ENCODE measurements at regions not wholly inside any gene's neighbourhood (a gene's known extent, or its start where the extent isn't known, plus 50 kb on each side); places are given as distances from the start of the nearest gene placed in this dataset.
"Not testable (repeated sequence)": the region's sequence is repeated elsewhere in the genome, so short reads cannot be mapped to it uniquely, and the experiment has no call there.

DNA sequence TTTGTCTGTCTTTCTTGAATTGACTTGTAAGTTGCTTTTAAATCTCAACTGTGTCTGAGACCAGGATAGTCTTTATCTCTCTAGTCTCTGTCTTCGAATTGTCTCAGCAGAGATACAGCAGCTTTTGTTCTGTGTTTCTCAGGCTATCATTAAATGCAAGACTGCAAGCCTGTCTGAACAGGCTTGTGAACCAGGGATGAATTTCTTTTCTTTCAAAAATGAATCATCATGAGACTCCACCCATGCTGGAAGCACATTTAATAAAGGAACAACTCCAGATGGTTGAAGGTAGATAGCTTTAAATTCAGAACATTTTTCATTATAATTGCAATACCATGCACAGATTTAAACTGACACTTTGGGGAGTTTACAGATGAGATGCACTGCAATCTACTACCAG lies 155.9 kb downstream of the SEC23IP start:
- no peak for DNase-seq (ENCODE audit: low read depth)

DNA sequence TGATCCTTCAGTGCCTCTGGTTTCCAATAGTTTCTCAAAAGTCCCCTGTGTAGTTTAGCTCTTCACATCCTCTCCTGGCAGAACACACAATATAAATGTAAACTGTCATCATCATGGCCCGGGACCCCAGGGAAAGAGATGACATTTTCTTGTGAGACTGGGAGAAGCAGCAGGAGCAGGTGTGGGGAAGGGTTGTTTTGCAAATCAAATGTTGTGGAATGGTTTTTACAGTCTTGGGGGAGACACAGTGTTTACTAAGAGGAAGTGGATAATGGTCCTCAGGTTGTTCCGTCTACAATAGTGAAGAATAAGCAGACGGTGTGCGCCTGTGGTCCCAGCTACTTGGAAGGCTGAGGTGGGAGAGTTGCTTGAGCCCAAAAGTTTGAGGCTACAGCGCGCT lies 159.1 kb downstream of the SEC23IP start:
- DNase-seq (ENCODE audit: low read depth): no peak

DNA sequence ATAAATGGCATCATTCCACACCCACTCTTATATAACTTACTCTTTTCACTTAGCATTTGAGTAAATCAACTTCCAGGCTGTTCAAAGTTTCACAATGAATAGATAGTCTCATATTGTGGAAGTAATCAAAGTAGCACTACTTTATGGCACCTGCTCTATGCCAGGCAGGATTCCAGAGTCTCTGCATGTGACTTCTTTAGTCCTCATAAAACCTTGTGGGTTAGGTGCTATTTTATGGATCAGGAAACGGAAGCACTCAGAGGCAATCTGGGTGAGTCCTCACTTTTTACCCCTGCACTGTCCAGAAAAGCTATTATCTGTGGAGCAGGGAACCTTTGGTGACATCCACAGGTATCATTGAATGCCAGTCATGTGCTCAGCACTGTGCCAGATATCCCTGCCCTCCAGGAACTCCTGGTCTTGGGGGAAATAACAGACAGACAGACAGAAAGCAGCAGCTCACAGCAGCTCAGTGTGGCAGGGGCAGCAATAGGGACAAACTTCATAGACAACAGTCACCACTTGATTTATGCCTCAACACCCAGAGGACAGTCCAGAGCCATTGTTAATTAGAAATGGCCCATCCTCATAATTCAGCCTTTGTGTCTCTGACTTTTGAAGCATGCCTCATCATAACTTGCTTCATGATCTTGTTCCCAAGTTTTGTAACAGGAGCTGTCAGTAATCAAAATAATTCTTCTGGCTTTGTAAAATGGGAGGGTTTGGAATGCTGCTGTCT lies 160.6 kb downstream of the SEC23IP start:
- DNase-seq (ENCODE audit: low read depth): no peak

DNA sequence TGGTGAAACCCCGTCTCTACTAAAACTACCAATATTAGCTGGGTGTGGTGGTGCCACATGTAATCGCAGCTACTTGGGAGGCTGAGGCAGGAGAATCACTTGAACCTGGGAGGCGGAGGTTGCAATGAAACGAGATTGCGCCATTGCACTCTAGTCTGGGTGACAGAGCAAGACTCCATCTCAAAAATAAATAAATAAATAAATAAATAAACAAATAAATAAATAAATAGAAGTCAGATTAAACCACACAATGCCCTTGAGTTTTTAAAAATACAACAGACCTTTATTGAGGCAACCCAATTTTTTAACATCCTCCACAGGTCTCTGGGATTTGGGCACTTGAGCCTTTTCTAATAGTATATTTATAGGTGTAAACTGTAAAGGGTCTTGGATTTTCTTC lies 167.3 kb downstream of the SEC23IP start:
- DNase-seq (ENCODE audit: low read depth): not testable (repeated sequence)

DNA sequence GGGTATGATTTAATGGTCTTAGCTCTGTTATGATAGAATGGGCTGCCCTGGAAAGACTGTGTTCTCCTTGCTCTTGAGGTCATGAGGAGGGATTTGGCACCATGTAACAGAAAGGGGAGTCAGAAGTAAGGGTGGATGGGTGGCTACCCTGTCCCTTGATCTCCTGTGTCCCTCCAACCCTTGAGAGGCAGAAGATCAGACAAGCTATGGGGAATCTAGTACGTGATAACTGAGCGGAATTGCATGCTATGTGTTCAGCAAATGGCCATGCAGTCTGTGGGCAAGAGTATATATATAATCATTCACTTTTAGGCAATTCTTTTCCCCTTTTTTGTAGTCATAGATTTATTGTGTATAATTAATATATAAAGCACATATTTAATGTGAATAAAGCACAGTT lies 174.9 kb downstream of the SEC23IP start:
- no peak for DNase-seq (ENCODE audit: low read depth)

DNA sequence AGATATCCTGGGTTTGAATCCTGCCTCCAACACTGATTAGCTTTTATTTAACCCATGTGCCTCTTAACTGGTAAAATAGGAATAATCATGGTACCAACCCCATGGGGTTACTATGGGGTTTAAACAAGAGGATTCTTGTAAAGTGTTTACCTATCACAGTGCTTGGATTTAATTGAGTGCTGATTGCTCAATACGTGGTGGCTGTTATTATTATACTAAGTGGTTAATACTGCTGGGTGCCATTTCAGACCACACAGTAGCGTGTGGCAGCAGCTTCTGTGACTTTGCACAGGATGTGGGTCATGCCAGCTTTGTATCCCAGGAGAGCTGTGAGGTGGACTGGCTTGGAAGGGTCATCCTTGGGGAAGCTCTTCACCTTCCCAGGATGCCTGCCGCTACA lies 177.2 kb downstream of the SEC23IP start:
- DNase-seq (ENCODE audit: low read depth): no peak

DNA sequence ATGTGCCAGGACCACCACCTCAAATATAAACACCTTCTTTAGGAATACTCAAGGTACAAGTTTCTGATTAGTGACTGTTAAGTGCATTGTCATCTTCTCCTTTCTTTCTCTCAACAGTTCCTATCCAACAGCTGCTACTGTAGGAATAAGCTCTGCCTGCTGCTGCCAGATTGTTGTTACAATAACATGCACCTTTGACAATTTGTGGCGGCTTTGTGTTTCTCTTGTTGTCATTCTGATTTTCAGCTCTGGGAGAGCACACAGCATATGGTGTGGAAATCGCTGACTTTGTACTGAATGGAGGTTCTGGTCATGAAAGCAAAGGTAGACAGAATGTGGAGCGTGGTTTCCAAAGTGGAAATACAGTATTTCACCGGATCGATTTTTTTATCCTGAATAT lies 182.8 kb downstream of the SEC23IP start:
- DNase-seq (ENCODE audit: low read depth): no peak

DNA sequence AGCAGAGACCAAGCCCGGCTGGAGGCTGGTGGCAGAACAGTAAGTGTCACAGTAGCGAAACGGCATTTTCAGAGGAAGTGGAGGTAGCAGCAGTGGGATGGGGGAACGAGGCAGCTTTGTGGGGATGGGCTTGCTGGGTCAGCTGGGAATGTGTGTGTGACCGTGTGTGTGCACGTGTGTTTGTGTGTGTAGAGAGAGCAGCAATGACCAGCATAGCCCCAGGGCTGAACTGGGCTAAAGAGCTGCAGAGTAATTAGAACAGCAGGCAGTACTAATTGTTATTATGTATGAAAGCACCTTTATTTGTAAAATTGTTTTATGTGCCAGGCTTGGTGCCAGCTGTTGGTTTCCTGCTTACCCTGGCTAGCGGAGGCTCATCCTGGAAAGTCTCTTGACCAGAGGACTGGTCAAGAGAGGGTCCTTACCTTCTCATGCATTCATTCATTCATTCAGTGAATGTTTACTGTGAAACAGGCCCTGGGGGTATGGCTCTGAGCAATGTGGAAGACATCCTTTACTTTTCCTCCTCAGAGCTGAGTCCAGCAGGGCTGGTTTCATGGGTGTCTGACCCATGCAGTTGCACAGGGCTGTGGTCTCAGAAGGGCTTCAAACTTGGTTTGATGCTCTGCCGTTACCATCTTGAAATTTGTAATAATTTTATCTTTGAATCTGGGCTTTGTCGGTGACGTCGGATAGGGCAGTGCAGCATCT lies 184.6 kb downstream of the SEC23IP start:
- no peak for DNase-seq (ENCODE audit: low read depth)

DNA sequence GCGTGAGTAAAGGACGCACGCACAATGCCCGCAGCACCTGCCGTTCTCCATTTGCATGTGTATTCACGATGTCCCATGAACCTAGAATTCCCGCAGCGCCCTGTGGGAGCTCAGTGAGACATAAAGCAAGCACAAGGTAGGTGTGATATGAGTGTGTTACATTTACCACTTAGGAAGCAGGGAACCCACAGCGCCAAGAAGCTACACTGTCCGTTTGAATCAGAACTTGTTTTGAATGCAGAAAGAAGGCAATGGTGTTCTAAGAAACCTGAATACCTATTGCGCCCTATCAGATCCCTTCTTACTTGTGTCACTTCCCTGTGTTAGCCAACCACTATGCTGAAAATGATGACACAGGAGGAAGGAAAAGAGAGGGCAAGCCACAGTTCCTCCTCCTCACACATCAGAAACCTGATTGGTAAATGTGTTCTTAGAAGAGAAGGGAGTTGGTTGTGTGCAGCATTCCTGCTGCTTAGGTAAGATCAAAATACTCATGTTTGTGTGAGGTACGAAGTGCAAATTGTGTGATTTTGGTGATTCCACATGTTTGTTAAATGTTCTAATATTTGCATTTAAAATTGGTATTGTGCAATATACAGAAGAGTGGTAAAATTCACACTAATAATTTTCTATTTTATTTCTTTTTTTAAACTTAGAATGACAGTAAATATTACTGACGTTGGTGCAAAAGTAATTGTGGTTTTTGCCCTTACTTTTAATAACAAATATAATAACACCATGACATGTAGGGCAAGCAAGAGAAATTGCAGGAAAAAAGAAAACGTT lies 185.4 kb downstream of the SEC23IP start:
- no peak for DNase-seq (ENCODE audit: low read depth)

DNA sequence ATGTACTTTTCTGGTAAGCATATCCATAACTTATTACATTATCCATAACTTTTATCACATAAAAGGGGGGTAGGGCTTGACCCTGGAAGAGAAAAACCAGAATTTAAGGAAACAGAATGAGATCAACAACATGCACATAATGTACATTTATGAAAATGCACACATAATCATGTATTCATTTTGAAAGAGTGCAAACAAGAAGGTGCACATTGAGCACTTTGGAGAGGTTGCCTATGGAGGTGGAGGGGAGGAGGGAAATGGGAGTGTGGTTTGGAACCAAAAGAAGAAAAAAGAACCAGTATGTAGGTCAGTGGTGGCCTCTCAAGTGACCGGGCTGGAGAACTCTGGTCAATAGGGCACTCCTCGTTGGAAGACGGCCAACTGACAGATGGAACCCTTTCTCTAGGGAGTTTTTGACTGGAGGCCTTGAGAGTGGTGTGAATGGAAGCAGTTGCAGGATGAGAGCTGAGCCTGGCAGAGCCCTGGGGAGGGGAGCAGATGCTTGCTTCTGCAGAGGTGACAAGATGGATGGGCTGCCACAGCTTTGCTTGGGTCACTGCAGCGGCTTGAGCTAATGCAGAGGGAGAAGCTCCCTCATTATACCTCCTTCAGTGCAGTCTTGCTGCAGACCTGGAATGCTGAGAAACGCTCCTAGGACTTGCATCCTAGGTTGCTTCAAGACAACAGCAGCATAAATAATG lies 192.7 kb downstream of the SEC23IP start:
- DNase-seq (ENCODE audit: low read depth): no peak

DNA sequence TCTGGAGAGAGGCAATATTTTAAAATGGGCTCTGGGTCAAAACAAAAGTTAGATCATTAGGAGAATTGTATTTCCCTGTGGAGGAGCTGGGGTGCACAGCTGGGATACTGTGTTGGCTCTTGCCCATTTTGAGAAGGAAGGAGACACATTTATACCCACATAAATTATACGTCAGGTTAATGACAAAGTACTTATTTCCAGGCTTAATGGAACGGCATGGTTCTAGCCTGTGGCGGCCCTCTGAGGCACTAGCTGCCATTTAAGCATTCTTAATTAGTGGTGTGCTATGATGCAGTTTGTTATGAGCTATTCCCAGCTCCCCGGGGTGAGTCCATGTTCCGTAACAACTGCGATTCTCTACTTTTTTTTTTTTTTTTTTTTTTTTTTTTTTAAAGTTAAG lies 193.5 kb downstream of the SEC23IP start:
- DNase-seq (ENCODE audit: low read depth): no peak

DNA sequence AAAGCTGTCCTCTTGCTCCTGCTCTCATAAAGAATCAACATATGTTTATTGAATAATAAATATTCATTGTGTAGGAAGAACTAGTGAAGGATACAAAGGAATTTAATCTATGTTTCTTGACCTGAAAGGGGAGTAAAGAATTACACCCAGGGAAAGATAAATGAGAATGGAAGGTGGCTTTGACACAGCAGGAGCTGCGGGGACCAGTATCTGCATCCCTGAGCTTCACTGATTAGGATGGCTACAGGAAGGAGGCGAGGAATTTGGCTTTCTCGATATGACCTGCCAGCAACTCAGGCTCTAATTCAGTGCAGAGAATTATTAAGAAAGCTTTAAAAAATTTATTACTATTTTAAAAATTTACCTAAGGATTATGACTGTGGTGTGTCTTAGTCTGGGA lies 194.6 kb downstream of the SEC23IP start:
- no peak for DNase-seq (ENCODE audit: low read depth)

DNA sequence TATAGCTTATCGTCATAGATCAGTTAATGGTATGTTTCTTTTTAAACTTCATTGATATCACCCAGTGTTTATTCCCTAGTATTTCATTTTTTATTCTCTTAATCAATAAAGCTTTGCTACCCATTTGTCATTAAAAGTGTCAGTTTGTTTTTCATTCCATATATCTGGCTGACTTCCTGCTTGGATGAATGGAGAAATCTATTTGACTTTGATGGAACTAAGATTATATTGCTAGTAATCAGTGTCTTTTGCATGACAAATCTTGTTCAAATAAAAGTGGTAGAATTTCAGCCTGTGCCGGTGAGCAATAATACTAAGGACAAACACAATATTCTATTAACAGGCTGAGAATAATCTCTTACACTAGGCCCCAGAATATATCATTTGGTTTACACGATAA lies 203.3 kb downstream of the SEC23IP start:
- no peak for DNase-seq (ENCODE audit: low read depth)

DNA sequence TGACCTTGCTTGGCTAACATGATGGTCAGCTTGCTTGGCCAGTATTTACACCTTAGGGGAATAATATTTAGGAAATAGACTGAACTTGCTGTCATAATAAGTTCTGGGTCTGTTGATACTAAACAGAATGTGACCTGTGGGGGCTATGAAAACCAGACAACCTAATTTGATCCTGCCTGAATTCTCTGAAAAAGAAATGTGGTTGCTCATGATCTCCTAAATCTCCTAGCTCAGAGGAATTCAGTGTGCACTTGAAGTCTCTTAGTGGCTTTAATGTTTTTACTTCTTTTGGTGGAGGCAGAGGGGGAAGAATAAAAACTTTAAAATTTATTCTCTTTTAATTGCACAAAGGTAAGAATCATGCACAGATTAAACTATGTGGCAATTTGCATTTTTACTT lies 205.2 kb downstream of the SEC23IP start:
- DNase-seq (ENCODE audit: low read depth): no peak

DNA sequence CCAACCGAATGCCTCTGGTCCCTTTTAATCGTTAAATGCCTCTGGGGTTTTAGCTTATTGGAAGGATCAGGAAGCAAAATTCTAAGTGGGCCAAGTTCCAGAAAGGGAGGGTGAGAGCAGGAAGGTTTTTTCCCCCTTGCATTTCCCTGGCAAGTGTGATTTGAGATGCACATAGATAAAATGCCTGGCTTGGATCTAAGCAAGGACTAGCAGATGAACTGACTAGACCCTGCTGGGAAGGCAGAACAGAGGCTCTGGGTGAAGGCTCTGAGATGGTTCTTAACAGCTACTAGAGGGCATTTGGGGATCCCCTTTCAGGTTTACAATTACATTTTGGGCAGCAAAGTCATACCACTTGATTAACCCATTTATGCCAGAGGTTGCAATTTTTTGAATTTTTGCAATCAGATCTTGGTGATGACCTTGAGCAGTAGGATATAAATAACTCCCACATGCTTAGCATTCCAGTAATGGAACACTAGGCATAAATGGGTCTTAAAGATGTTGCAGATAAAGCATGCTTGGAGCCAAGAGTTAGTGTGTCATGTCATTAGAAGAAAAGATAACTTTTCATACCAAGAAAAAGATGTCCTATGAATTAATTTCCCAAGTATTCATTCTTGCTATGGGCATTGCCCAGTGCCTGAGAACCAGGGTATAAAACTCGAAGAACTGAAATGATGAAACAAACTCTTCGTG lies 205.9 kb downstream of the SEC23IP start:
- no peak for DNase-seq (ENCODE audit: low read depth)

DNA sequence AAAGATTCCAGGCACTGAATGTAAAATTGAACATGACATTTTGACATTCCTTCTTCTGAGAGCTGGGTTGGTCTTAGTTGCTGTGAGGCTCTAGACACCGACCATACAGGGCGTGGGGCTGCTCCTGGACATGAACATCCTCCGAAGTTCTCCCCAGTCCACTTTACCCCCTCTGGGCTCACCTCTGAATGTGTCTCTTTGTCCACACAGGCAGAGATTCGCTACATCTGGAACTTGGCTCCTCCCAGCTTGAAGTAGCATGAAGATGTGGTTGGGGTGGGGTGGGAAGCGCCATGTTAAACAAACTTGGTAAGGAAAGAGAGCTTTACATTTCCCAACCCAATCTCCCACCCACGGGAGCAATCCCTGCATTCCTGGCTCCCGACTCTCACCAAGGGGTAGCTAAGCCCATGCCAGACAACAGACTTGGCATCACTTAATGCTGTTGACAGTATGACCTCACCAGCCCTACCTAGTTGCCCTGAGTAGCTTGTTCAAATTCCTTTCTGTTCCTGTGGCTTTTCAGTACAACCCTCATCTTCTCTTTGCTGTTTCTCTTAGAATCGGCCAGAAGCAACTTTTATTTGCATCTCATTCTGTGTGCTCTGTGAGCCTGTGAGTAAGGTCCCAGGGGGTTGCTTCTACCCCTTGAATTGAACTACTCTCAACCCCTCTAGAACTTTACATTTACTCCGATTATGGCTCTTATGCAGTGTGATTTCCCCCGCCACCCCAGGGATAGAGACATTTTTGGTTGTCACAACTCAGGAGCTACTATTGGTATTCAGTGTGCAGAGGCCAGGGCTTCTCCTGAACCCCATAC lies 211.4 kb downstream of the SEC23IP start:
- DNase-seq (ENCODE audit: low read depth): no peak

DNA sequence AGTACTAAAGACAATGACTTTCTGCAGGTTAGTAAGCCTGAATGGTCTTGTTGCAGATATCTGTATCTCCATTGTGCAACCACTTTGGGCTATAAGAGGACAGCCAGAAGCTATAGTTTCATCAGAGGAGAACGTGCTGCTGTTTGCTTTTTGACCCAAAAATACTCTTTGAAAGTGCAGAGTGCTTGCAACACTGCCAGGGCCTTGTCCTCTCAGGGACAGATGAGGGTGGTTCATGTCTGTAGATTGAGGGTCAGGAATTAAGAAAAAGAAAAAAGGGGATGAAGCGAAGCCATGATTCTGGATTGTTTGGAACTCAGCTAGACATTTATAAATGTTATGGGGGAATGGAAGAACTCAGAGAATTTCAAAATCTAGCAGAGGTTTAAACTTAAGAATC lies 212.5 kb downstream of the SEC23IP start:
- DNase-seq (ENCODE audit: low read depth): no peak

DNA sequence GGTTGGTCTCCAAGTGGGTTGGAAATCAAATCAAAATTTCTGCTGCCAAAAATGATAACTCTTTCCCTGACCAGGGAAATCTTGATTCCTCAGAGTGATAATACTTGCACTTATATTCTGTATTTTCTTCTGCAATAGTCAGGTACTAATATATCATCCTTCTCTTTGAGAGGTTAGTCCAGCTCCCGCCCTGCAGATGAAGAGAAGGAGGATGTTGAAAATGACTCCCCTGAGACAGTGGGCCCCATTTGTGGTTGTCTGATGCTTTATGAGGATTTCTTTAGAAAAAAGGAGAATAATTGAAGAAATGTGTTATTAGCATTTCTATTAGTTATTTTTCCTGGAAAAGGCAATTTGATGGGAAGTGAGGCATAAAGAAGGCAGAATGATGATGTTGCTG lies 213.0 kb downstream of the SEC23IP start:
- no peak for DNase-seq (ENCODE audit: low read depth)

DNA sequence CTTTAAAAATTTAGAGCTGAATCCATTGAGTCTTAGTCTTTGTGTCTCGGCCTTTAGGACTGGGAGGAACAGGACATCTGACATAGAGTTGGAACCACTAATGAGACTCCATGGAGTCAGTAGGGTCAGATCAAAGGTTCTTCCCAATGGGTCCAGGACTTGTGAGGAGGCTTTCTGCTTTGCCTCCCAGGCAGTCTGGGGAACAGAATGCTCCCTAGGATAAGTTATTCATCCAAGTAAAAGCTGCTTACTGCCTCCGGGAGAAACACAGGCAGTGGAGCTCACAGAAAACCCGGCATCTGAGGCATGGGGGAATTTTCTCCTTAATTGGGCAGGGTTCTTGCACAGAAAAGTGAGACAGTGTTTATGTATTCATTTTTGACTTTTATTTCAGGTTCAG lies 216.4 kb downstream of the SEC23IP start:
- no peak for DNase-seq (ENCODE audit: low read depth)

DNA sequence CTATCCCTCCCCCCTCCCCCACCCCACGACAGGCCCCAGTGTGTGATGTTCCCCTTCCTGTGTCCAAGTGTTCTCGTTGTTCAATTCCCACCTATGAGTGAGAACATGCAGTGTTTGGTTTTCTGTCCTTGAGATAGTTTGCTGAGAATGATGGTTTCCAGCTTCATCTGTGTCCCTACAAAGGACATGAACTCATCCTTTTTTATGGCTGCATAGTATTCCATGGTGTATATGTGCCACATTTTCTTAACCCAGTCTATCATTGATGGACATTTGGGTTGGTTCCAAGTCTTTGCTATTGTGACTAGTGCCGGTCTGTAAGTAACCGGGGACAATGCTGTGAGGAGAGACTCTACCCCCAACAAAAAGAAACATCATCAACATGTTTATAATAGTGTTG lies 217.2 kb downstream of the SEC23IP start:
- DNase-seq (ENCODE audit: low read depth): not testable (repeated sequence)

DNA sequence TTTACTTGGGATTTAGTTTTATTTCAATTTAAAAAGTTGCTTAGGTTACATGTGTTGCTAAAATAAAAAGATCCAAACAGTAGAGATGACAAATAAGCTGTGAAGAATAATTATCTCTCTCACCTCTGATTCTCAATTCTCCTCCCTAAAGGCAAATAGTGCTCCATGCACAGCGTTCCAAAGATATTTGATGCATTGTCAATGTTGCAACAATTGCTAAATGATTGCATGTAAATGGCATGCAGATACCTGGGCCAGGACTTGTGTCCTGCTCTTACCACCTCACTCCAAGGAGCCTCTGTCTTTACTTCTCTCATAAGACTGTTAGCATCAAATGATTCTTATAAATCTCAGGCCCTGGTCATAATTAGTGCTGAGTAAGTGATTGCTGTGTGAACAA lies 217.7 kb downstream of the SEC23IP start:
- DNase-seq (ENCODE audit: low read depth): no peak

All from stimulated activated CD8-positive, alpha-beta memory T cell treated with anti-CD3 and anti-CD28 coated beads, Interleukin-12 subunit alpha, Interleukin-12 subunit beta, amount 100 ng/mL, for 1 hour (primary cell).